GM12878 (cell line): ENCODE measurements at regions not wholly inside any gene's neighbourhood (a gene's known extent, or its start where the extent isn't known, plus 50 kb on each side); places are given as distances from the start of the nearest gene placed in this dataset.

Experiments used
- BCLAF1 ChIP-seq: fragments of 450-650 bp; IDR thresholded peaks from 2 replicates; pipeline ENCODE4 v1.6.1; 2017; ENCODE audit warnings: antibody characterized with exemption, mild to moderate bottlenecking, moderate library complexity
- CREB1 ChIP-seq: IDR thresholded peaks from 2 replicates; pipeline ENCODE4 v1.6.1; 2012; ENCODE audit warnings: low read depth, mild to moderate bottlenecking, inconsistent platforms
- CTCF ChIP-seq, 3 experiments: IDR thresholded peaks in 2 of 3; conservative IDR thresholded peaks in 1 of 3; 2 replicates each; pipeline ENCODE4 v1.5.1; 2011; ENCODE audit warnings: low read depth in 3 of 3, low read length in 3 of 3, mild to moderate bottlenecking in 3 of 3, control low read depth in 2 of 3, moderate library complexity in 2 of 3, inconsistent platforms in 1 of 3, mixed read lengths in 1 of 3; ENCODE audit not compliant: control insufficient read depth in 2 of 3, insufficient read depth in 1 of 3; ENCODE audit errors: extremely low read depth in 1 of 3
- E2F8 ChIP-seq: fragments of 450-650 bp; IDR thresholded peaks from 2 replicates; pipeline ENCODE4 v1.6.1; 2018; ENCODE audit warnings: mild to moderate bottlenecking, low read depth, moderate library complexity; ENCODE audit not compliant: partially characterized antibody
- MAX ChIP-seq: IDR thresholded peaks from 2 replicates; pipeline ENCODE4 v1.6.1; 2012; ENCODE audit warnings: low read depth, low read length, improper control_type of control experiment
- SUPT20H ChIP-seq: IDR thresholded peaks from 2 replicates; pipeline ENCODE4 v1.6.1; 2011; ENCODE audit warnings: low read depth, mild to moderate bottlenecking, low read length, moderate library complexity, borderline replicate concordance; ENCODE audit not compliant: control insufficient read depth

GRCh38 chr4:74621616-74622015 is 172.7 kb downstream of the BTC start:
- no peak for TF ChIP-seq E2F8
- no peak for TF ChIP-seq CREB1
- TF ChIP-seq MAX = no peak
- no peak for TF ChIP-seq SUPT20H
- TF ChIP-seq BCLAF1 = no peak
- no peak for TF ChIP-seq CTCF (IDR thresholded peaks at IDR 0.05 in 2 of 3, conservative IDR thresholded peaks at IDR 0.05 in 1 of 3; ENCODE audit: control insufficient read depth in 2 of 3, extremely low read depth in 1 of 3, insufficient read depth in 1 of 3, low read depth in 3 of 3, low read length in 3 of 3)
